GM21360 (cell line): ENCODE measurements at regions not wholly inside any gene's neighbourhood (a gene's known extent, or its start where the extent isn't known, plus 50 kb on each side); places are given as distances from the start of the nearest gene placed in this dataset.

ENCODE experiments used
- ATAC-seq: cut with Tn5 transposase; IDR thresholded peaks from one replicate; pipeline ENCODE4 v1.9.1; 2021; ENCODE audit warnings: mild to moderate bottlenecking, moderate library complexity; ENCODE audit not compliant: unreplicated experiment

GRCh38 chr15:95409211-95409610, 921.3 kb upstream of the NR2F2 start:
- ATAC-seq: no peak

DNA sequence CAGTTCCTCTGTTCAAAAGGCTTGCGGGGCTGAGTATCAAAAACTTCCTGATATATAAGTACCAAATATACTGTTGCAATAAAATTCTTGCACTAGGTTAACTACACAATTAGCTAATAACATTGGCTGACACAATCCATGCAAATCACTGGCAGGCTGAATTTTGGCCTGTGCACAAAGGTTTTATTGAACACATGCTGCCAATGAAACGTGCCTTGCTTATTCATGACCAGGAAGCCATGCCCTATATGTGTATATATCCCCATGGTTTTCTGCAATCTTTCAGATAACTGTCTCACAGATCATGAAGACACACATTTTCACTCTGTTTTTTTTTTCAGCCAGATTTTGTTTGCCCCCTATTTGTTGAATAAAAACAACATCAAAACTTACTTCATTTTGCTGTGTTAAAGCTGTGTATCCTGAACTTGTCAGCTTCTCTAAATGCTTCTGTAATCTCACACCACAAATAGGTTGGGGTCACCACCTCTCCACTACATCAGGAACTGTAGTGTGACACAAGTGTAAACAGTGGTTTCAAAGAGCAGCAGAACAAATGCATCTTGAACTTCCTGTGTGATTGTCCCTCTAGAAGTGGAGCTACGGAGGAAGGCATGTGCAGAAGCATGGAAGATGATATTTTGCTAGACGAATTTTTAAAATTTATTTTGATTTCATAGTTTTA, 920.7 kb upstream of the NR2F2 start:
- ATAC-seq: no peak

DNA sequence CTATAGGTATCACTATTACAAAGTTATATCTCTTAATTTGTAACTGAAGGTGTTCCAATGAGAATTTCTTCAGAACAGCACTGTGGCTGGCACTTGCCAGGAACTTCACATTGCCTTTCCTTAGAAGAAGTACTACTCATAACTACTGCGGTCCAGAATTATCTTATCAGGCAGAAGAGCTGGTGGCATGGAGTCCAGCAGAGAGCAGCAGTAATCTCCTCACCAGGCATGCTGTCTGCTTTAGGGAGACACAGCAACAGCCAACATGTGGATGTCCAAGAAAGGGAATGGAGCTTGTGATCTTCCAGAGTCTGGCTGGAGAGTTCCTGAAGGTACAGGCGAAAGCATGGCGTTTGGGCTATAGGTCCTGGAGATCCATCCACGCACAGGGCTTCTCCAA, 919.7 kb upstream of the NR2F2 start:
- ATAC-seq: no peak

- no peak for ATAC-seq
Observed at GRCh38 chr15:95416576-95416975, 913.9 kb upstream of the NR2F2 start.

GRCh38 chr15:95417761-95418160, 912.7 kb upstream of the NR2F2 start:
- no peak for ATAC-seq

GRCh38 chr15:95422255-95422654, 908.2 kb upstream of the NR2F2 start:
- no peak for ATAC-seq

DNA sequence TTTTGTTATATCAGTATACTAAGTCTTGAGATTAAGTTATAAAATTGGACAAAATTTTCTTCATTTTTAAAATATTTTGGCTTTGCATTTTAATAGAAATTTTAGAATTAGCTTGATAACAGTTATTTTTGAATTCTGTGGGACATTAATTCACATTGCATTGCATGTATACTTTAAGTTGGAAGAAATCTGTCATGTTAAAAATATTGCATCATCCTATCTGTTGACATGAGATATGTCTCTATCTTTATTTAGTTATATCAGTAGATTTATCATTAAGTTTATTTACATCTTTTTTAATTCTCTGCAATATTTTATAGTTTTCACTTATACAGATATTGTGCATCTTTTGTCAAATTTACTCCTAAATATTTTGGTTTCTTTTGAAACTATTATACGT, 904.6 kb upstream of the NR2F2 start:
- ATAC-seq: no peak

- ATAC-seq: no peak
Observed at GRCh38 chr15:95429345-95429744, 901.2 kb upstream of the NR2F2 start.

DNA sequence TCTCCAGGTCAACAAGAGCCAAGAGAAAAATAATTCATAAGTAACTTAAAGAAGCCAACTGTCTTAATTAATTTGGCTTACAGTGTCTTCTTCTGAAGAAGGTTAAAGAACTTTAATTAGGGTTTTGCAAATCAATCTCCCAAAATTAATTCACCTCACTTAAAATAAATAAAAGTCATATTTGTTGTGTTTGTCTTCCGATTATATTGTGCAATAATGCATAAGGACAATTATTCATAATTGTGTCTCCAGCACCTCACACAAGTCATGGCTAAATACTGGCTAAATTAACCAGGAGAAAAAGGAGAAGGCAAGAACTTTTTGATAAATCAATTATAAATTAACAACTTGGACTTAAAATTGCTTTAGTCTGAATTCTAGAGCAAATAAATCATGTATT, 899.0 kb upstream of the NR2F2 start:
- no peak for ATAC-seq

DNA sequence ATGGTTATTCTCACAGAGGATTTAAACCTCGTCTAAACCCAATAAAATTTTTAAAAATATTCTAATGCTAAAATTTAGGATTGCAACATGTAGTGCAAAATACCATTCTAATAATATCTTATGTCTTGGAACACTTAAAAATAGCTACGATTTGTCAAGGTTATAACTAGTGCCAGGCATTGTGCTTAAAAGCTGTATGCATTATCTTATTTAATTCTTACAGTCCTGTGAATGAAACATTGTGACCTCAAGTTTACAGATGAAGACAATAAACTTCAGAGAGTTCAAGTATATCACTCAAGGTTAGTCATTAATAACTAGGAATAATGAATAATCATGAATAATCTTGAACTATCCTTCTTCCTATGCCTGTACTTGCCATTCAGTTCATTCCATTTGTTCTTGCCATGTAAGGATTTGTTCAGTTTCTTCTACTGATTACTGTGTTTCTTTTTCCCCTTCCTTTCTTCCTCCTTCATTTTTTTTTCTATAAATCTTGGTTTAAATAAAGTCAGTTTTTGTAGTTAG, 897.6 kb upstream of the NR2F2 start:
- ATAC-seq: no peak

GRCh38 chr15:95439922-95440376, 890.6 kb upstream of the NR2F2 start:
- ATAC-seq: no peak

DNA sequence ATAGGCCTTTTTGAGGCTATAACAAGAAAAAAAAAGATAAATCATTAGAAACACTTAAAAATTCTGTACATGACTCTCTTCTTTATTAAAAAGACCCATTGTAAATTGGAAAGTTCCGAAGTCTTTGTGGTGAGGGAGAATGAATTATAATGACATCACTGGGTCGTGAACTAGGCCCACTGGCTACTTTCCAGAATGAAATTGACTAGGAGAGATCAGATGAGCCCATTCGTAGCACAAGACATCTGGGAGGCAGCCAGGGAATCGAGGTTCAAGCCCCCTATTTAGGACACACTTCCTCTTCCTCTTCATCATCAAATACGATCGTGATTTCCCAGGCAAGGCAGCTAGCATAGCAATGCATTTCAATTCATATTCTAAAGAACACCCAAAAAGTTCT, 889.8 kb upstream of the NR2F2 start:
- ATAC-seq: no peak

- ATAC-seq: no peak
Observed at GRCh38 chr15:95442107-95442719, 888.3 kb upstream of the NR2F2 start.

- no peak for ATAC-seq
Observed at GRCh38 chr15:95444860-95445259, 885.6 kb upstream of the NR2F2 start.

- ATAC-seq: peak; percentile 84
Observed at GRCh38 chr15:95446854-95447253, 883.6 kb upstream of the NR2F2 start.

DNA sequence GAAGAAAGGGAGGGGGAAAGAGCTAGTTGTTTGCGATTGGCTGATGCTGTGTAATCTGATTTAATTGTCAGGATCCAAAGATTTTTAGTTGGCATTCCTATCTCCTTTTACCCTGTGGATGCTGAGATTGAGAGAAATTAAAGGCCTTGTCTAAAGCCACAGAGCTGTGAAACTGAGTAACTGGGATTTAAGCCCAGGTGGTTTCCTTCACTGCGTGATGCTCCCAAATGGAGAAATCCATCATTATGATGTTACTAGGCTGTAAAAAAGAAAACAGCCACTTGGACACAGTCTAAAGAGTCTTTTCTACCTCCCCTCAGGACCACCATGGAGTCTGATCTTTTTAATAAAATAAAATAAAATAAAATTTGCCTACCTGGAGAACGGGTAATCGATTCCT, 883.0 kb upstream of the NR2F2 start:
- no peak for ATAC-seq

GRCh38 chr15:95448531-95449229, 881.8 kb upstream of the NR2F2 start:
- ATAC-seq: no peak

DNA sequence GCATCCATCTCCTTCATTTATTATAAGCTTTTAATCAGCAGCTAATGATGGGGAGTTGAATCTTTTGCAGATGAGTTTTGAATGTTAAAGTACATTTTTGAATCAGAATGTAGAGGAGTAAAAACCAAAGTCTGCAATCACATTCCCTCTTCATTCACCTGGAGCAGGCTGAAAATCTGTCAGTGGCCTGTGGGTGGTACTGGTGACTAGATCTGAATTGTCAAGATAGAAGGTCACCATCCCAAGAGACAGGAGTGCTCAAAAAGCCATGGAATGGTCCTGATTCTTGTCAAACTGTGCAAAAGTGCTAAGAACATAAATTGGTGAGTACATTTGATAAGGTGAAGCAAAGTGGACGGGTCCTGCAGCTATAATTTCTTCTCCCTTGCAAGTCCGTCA, 881.3 kb upstream of the NR2F2 start:
- no peak for ATAC-seq

DNA sequence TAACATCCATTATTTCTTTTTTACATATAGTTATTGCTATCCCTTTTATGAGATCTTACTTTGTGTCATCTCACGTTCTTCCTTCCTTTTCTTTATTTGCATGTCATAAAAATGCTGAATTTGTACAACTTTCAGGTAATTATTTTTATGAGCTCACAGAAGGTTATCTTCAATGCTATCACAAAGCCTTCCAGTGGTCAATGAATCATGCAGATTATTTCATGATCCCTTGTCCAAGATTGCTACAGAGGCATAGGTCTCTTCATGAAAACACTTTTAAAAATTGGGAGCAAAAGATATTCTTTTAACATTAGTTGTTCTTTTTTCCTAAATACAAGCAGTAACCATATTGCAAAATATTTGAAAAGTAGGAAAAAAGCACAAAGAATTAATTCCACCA, 880.1 kb upstream of the NR2F2 start:
- ATAC-seq: no peak

DNA sequence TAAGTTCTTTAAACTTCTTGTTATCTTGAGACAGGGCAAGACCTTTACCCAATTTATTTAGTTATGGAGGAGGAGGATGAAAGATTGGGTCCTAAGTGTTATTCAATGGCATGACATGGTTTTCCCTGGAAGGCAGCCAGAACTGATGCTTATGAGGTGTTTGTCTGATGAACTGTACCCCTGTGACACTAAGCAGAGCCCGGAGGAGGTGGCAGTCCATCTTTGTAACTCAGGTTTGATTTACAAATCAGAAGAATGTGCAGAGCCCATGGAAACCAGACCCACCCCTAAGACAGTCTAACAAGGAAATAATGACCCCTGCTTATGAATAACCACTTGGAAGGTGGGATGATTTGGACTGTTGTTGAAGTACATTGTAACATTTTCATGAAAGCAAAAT, 878.6 kb upstream of the NR2F2 start:
- ATAC-seq: no peak

- no peak for ATAC-seq
Observed at GRCh38 chr15:95454403-95455262, 875.9 kb upstream of the NR2F2 start.
